ENCODE measurements at regions not wholly inside any gene's neighbourhood (a gene's known extent, or its start where the extent isn't known, plus 50 kb on each side); places are given as distances from the start of the nearest gene placed in this dataset.

DNA sequence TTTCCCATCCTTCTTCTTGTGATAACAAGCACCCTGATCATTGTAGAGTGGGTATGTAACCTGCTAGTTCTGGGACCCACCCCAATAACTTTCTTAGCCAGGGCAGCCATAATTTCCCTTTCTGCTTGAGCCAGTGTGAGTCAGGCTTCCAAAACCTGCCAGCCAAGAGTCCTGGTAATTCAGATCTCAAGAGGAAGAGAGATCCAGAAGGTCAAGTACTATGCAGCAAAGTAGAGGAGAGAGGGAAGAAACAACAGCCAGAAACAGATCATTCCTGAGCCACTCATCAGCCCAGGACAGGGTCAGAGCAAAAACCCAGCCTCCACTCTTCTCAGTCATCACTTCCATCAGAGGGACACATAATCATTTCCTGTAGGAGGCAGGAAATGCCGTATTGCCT is 182.0 kb downstream of the DICER1 start:
- Histone ChIP-seq H2BK5ac (ENCODE audit: insufficient read length, low read length) (no peak overlapping the region), H3K4me1 (ENCODE audit: insufficient read depth, low read length) (no peaks in the 10 kb centered on the region), H4K8ac (replicated peaks; ENCODE audit: insufficient read length, low read depth, low read length) (no peak overlapping the region), H2BK12ac (ENCODE audit: insufficient read length, low read depth, low read length) (no peak overlapping the region), H3K27me3 (ENCODE audit: insufficient read depth, low read length) (no peaks in the 10 kb centered on the region), H4K91ac (ENCODE audit: insufficient read length, low read depth, low read length) (no peak overlapping the region), H3K14ac (ENCODE audit: insufficient read depth, low read length) (no peak overlapping the region), H2BK15ac (ENCODE audit: low read depth, low read length) (no peak overlapping the region), H3T11ph (ENCODE audit: low read length) (no peak overlapping the region), H3K9ac (ENCODE audit: extremely low read depth, insufficient read length, low read length) (no peak overlapping the region), H3K4ac (ENCODE audit: low read depth, low read length) (no peak overlapping the region), H3K56ac (ENCODE audit: insufficient read length, low read depth, low read length) (no peak overlapping the region), H3K27ac (ENCODE audit: insufficient read length, low read depth, low read length) (no peak overlapping the region), H3K23ac (ENCODE audit: insufficient read length, low read depth, low read length) (no peak overlapping the region), H4K20me1 (ENCODE audit: control insufficient read depth, insufficient read depth, insufficient read length) (no peaks in the 10 kb centered on the region), H3K9me3 (ENCODE audit: control insufficient read depth, low read depth, low read length) (no peaks in the 10 kb centered on the region), H3K18ac (ENCODE audit: insufficient read length, low read depth, low read length) (no peak overlapping the region), H2AFZ (ENCODE audit: low read length) (no peak overlapping the region), H3K79me2 (ENCODE audit: insufficient read depth, low read length) (no peaks in the 10 kb centered on the region), H3K23me2 (ENCODE audit: insufficient read length, low read depth, low read length, poor library complexity, severe bottlenecking) (no peaks in the 10 kb centered on the region), H3K79me1 (ENCODE audit: insufficient read depth, low read depth, low read length, poor library complexity, severe bottlenecking) (no peaks in the 10 kb centered on the region), H2BK120ac (ENCODE audit: low read depth, low read length, poor library complexity, severe bottlenecking) (no peak overlapping the region), H3K4me2 (ENCODE audit: insufficient read depth, insufficient read length, low read length) (no peak overlapping the region), H2AK5ac (ENCODE audit: insufficient read length, low read length) (no peak overlapping the region), H2BK20ac (ENCODE audit: low read depth, low read length, poor library complexity, severe bottlenecking) (no peak overlapping the region), H4K5ac (ENCODE audit: insufficient read length, low read depth, low read length) (no peak overlapping the region)
- no peaks in the 10 kb centered on the region for H3K9me3 Mint-ChIP-seq
- no peak overlapping the region for H3K4me3 Mint-ChIP-seq
- TF ChIP-seq, protein P1, sequence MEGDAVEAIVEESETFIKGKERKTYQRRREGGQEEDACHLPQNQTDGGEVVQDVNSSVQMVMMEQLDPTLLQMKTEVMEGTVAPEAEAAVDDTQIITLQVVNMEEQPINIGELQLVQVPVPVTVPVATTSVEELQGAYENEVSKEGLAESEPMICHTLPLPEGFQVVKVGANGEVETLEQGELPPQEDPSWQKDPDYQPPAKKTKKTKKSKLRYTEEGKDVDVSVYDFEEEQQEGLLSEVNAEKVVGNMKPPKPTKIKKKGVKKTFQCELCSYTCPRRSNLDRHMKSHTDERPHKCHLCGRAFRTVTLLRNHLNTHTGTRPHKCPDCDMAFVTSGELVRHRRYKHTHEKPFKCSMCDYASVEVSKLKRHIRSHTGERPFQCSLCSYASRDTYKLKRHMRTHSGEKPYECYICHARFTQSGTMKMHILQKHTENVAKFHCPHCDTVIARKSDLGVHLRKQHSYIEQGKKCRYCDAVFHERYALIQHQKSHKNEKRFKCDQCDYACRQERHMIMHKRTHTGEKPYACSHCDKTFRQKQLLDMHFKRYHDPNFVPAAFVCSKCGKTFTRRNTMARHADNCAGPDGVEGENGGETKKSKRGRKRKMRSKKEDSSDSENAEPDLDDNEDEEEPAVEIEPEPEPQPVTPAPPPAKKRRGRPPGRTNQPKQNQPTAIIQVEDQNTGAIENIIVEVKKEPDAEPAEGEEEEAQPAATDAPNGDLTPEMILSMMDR (conservative IDR thresholded peaks at IDR 0.05) = no peak
- no peak overlapping the region for H3K27ac Mint-ChIP-seq
- H3K4me1 Mint-ChIP-seq = peaks cover 5 to 6% of the 10 kb centered on the region in 2 experiments
- H3K36me3 Mint-ChIP-seq (ENCODE audit: insufficient read depth in 1 of 3, low read depth in 3 of 3) = no peaks in the 10 kb centered on the region
- WGBS (ENCODE audit: extremely low coverage, insufficient read length, low lambda C conversion rate) = no CpG with 5 or more reads among the region's 1 CpG
- H3K27me3 Mint-ChIP-seq (ENCODE audit: low read depth) = no peaks in the 10 kb centered on the region; the same call in none of the 2 replicates
- DNase-seq = no peak

Data from H9 (cell line).